ENCODE measurements at regions not wholly inside any gene's neighbourhood (a gene's known extent, or its start where the extent isn't known, plus 50 kb on each side); places are given as distances from the start of the nearest gene placed in this dataset.

- no peaks in the 10 kb centered on the region for H3K9me3 Mint-ChIP-seq
- CTCF ChIA-PET = no interaction called here
- no peak overlapping the region for H3K4me3 Mint-ChIP-seq
- H3K36me3 Mint-ChIP-seq = no peaks in the 10 kb centered on the region
- H3K27me3 Mint-ChIP-seq = peaks cover 3% of the 10 kb centered on the region
- H3K4me1 Mint-ChIP-seq = no peaks in the 10 kb centered on the region
- no peak overlapping the region for H3K27ac Mint-ChIP-seq
- DNase-seq = no peak
Observed at GRCh38 chr6:14837435-14837834, 408.4 kb upstream of the JARID2 start.

GRCh38 chr6:14838133-14838583 lies 407.7 kb upstream of the JARID2 start:
- CTCF ChIA-PET = no interaction called here
- no peak overlapping the region for H3K27ac Mint-ChIP-seq
- H3K4me1 Mint-ChIP-seq = no peaks in the 10 kb centered on the region
- H3K36me3 Mint-ChIP-seq = no peaks in the 10 kb centered on the region
- DNase-seq = no peak
- H3K9me3 Mint-ChIP-seq = no peaks in the 10 kb centered on the region
- no peak overlapping the region for H3K4me3 Mint-ChIP-seq
- H3K27me3 Mint-ChIP-seq = peaks cover 6% of the 10 kb centered on the region

- H3K27ac Mint-ChIP-seq = no peak overlapping the region
- no peak overlapping the region for H3K4me3 Mint-ChIP-seq
- CTCF ChIA-PET = no interaction called here
- H3K27me3 Mint-ChIP-seq = peaks cover 6% of the 10 kb centered on the region
- H3K36me3 Mint-ChIP-seq = no peaks in the 10 kb centered on the region
- no peak for DNase-seq
- peaks cover 2% of the 10 kb centered on the region for H3K9me3 Mint-ChIP-seq
- H3K4me1 Mint-ChIP-seq = no peaks in the 10 kb centered on the region
Observed at GRCh38 chr6:14841901-14842421, 403.9 kb upstream of the JARID2 start.

- CTCF ChIA-PET = no interaction called here
- no peak for DNase-seq
- Mint-ChIP-seq H3K4me3 (no peak overlapping the region), H3K9me3 (peaks cover 2% of the 10 kb centered on the region), H3K27ac (no peak overlapping the region), H3K36me3 (no peaks in the 10 kb centered on the region), H3K4me1 (no peaks in the 10 kb centered on the region), H3K27me3 (peaks cover 4% of the 10 kb centered on the region)
Observed at GRCh38 chr6:14844411-14844810, 401.5 kb upstream of the JARID2 start.

- no peak overlapping the region for H3K27ac Mint-ChIP-seq
- CTCF ChIA-PET = no interaction called here
Observed at GRCh38 chr6:14848019-14848418, 397.9 kb upstream of the JARID2 start.

GRCh38 chr6:14849185-14849584 lies 396.7 kb upstream of the JARID2 start:
- DNase-seq = no peak
- no peak overlapping the region for H3K27ac Mint-ChIP-seq
- H3K4me3 Mint-ChIP-seq = no peak overlapping the region
- H3K36me3 Mint-ChIP-seq = no peaks in the 10 kb centered on the region
- no peaks in the 10 kb centered on the region for H3K4me1 Mint-ChIP-seq
- H3K27me3 Mint-ChIP-seq = no peaks in the 10 kb centered on the region
- CTCF ChIA-PET = no interaction called here
- peaks cover 2% of the 10 kb centered on the region for H3K9me3 Mint-ChIP-seq

More at GRCh38 chr6:14848019-14848418, 397.9 kb upstream of the JARID2 start:
- Mint-ChIP-seq H3K36me3 (no peaks in the 10 kb centered on the region), H3K9me3 (peaks cover 2% of the 10 kb centered on the region), H3K27me3 (peaks cover 3% of the 10 kb centered on the region), H3K4me3 (no peak overlapping the region), H3K4me1 (no peaks in the 10 kb centered on the region)
- no peak for DNase-seq

- H3K4me1 Mint-ChIP-seq = no peaks in the 10 kb centered on the region
- CTCF ChIA-PET = no interaction called here
- H3K27ac Mint-ChIP-seq = no peak overlapping the region
- no peaks in the 10 kb centered on the region for H3K9me3 Mint-ChIP-seq
- H3K4me3 Mint-ChIP-seq = no peak overlapping the region
- H3K27me3 Mint-ChIP-seq = no peaks in the 10 kb centered on the region
- no peaks in the 10 kb centered on the region for H3K36me3 Mint-ChIP-seq
- no peak for DNase-seq
Observed at GRCh38 chr6:14851281-14851680, 394.6 kb upstream of the JARID2 start.

- H3K27ac Mint-ChIP-seq = no peak overlapping the region
- H3K4me3 Mint-ChIP-seq = no peak overlapping the region
- no peaks in the 10 kb centered on the region for H3K9me3 Mint-ChIP-seq
- H3K27me3 Mint-ChIP-seq = no peaks in the 10 kb centered on the region
- CTCF ChIA-PET = no interaction called here
- H3K36me3 Mint-ChIP-seq = peaks cover 2% of the 10 kb centered on the region
- no peak for DNase-seq
- H3K4me1 Mint-ChIP-seq = peaks cover 6% of the 10 kb centered on the region
Observed at GRCh38 chr6:14852375-14852774, 393.5 kb upstream of the JARID2 start.

GRCh38 chr6:14856177-14856576 lies 389.7 kb upstream of the JARID2 start:
- H3K4me3 Mint-ChIP-seq = no peak overlapping the region
- H3K27ac Mint-ChIP-seq = no peak overlapping the region
- CTCF ChIA-PET = no interaction called here
- H3K9me3 Mint-ChIP-seq = no peaks in the 10 kb centered on the region
- DNase-seq = no peak
- peaks cover 17% of the 10 kb centered on the region for H3K4me1 Mint-ChIP-seq
- peaks cover 2% of the 10 kb centered on the region for H3K36me3 Mint-ChIP-seq
- H3K27me3 Mint-ChIP-seq = no peaks in the 10 kb centered on the region

GRCh38 chr6:14857001-14857400 lies 388.9 kb upstream of the JARID2 start:
- no peaks in the 10 kb centered on the region for H3K27me3 Mint-ChIP-seq
- no peak overlapping the region for H3K4me3 Mint-ChIP-seq
- H3K4me1 Mint-ChIP-seq = peaks cover 20% of the 10 kb centered on the region
- peak overlapping the region; percentile 73 for H3K27ac Mint-ChIP-seq
- H3K36me3 Mint-ChIP-seq = peaks cover 2% of the 10 kb centered on the region
- H3K9me3 Mint-ChIP-seq = no peaks in the 10 kb centered on the region
- CTCF ChIA-PET = interaction anchor here (0.5 kb wide), 1 partner anchor 28 kb away, joined by 3 read pairs; no protein-coding TSS in a partner anchor
- DNase-seq = no peak

GRCh38 chr6:14857501-14857900 lies 388.4 kb upstream of the JARID2 start:
- CTCF ChIA-PET = interaction anchor here (0.5 kb wide), 1 partner anchor 27 kb away, joined by 3 read pairs; no protein-coding TSS in a partner anchor
- DNase-seq = peak; percentile 57
- H3K27ac Mint-ChIP-seq = peak overlapping the region; percentile 73
- no peaks in the 10 kb centered on the region for H3K9me3 Mint-ChIP-seq
- no peaks in the 10 kb centered on the region for H3K27me3 Mint-ChIP-seq
- H3K36me3 Mint-ChIP-seq = peaks cover 2% of the 10 kb centered on the region
- peaks cover 20% of the 10 kb centered on the region for H3K4me1 Mint-ChIP-seq
- H3K4me3 Mint-ChIP-seq = no peak overlapping the region

- no peak overlapping the region for H3K4me3 Mint-ChIP-seq
- no peak for DNase-seq
- H3K27me3 Mint-ChIP-seq = no peaks in the 10 kb centered on the region
- no peaks in the 10 kb centered on the region for H3K9me3 Mint-ChIP-seq
- CTCF ChIA-PET = no interaction called here
- H3K27ac Mint-ChIP-seq = no peak overlapping the region
- H3K36me3 Mint-ChIP-seq = peaks cover 2% of the 10 kb centered on the region
- H3K4me1 Mint-ChIP-seq = peaks cover 20% of the 10 kb centered on the region
Observed at GRCh38 chr6:14858808-14859207, 387.1 kb upstream of the JARID2 start.

- H3K27me3 Mint-ChIP-seq = no peaks in the 10 kb centered on the region
- no peaks in the 10 kb centered on the region for H3K9me3 Mint-ChIP-seq
- no peak overlapping the region for H3K4me3 Mint-ChIP-seq
- no peak for DNase-seq
- no peak overlapping the region for H3K27ac Mint-ChIP-seq
- H3K4me1 Mint-ChIP-seq = peaks cover 24% of the 10 kb centered on the region
- peaks cover 2% of the 10 kb centered on the region for H3K36me3 Mint-ChIP-seq
- CTCF ChIA-PET = interaction anchor here (0.6 kb wide), 1 partner anchor 17 kb away, joined by 4 read pairs; no protein-coding TSS in a partner anchor
Observed at GRCh38 chr6:14860774-14861173, 385.1 kb upstream of the JARID2 start.

GRCh38 chr6:14861491-14861943 lies 384.4 kb upstream of the JARID2 start:
- CTCF ChIA-PET = interaction anchor here (0.9 kb wide), 1 partner anchor 75 kb away, joined by 3 read pairs; no protein-coding TSS in a partner anchor
- Mint-ChIP-seq H3K4me3 (no peak overlapping the region), H3K27me3 (no peaks in the 10 kb centered on the region), H3K27ac (no peak overlapping the region), H3K9me3 (no peaks in the 10 kb centered on the region), H3K36me3 (peaks cover 2% of the 10 kb centered on the region), H3K4me1 (peaks cover 26% of the 10 kb centered on the region)
- no peak for DNase-seq

GRCh38 chr6:14862845-14863244 lies 383.0 kb upstream of the JARID2 start:
- Mint-ChIP-seq H3K27ac (no peak overlapping the region), H3K4me3 (no peak overlapping the region), H3K4me1 (peaks cover 16% of the 10 kb centered on the region), H3K36me3 (no peaks in the 10 kb centered on the region), H3K9me3 (no peaks in the 10 kb centered on the region), H3K27me3 (no peaks in the 10 kb centered on the region)
- CTCF ChIA-PET = no interaction called here
- DNase-seq = no peak

All from activated naive CD4-positive, alpha-beta T cell treated with anti-CD3 and anti-CD28 coated beads, Interleukin-2, amount 10 ng/mL, durations not matched to agents 7 days and 5 days (primary cell).